ENCODE measurements at regions not wholly inside any gene's neighbourhood (a gene's known extent, or its start where the extent isn't known, plus 50 kb on each side); places are given as distances from the start of the nearest gene placed in this dataset.
"Not testable (repeated sequence)": the region's sequence is repeated elsewhere in the genome, so short reads cannot be mapped to it uniquely, and the experiment has no call there.

- DNase-seq, result no peak
These were observed 184.2 kb downstream of the DMAC1 start for GRCh38 chr9:7615344-7615743.

GRCh38 chr9:7613931-7614330 lies 185.6 kb downstream of the DMAC1 start:
- DNase-seq, result no peak

GRCh38 chr9:7608261-7608660 lies 191.3 kb downstream of the DMAC1 start:
- DNase-seq, result no peak

- no peak for DNase-seq
These were observed 192.2 kb downstream of the DMAC1 start for GRCh38 chr9:7607421-7607820.

GRCh38 chr9:7606591-7606990 lies 193.0 kb downstream of the DMAC1 start:
- DNase-seq, result no peak

- DNase-seq, result no peak
These were observed 197.8 kb downstream of the DMAC1 start for GRCh38 chr9:7601739-7602138.

GRCh38 chr9:7597716-7598115 lies 201.9 kb downstream of the DMAC1 start:
- DNase-seq, result no peak

GRCh38 chr9:7592321-7593316 lies 207.0 kb downstream of the DMAC1 start:
- DNase-seq, result no peak

- DNase-seq, result no peak
These were observed 208.1 kb downstream of the DMAC1 start for GRCh38 chr9:7591501-7591900.

GRCh38 chr9:7580568-7580967 lies 219.0 kb downstream of the DMAC1 start:
- DNase-seq, result no peak

- no peak for DNase-seq
These were observed 220.2 kb downstream of the DMAC1 start for GRCh38 chr9:7579351-7579750.

GRCh38 chr9:7578951-7579350 lies 220.6 kb downstream of the DMAC1 start:
- no peak for DNase-seq

GRCh38 chr9:7570107-7570720 lies 229.4 kb downstream of the DMAC1 start:
- DNase-seq, result peak; percentile 75

- no peak for DNase-seq
These were observed 231.9 kb downstream of the DMAC1 start for GRCh38 chr9:7567687-7568086.

GRCh38 chr9:7561527-7562080 lies 238.0 kb downstream of the DMAC1 start:
- no peak for DNase-seq

GRCh38 chr9:7560669-7561305 lies 238.8 kb downstream of the DMAC1 start:
- no peak for DNase-seq

- no peak for DNase-seq
These were observed 244.9 kb downstream of the DMAC1 start for GRCh38 chr9:7554699-7555098.

GRCh38 chr9:7552706-7553105 lies 246.9 kb downstream of the DMAC1 start:
- not testable (repeated sequence) for DNase-seq

- DNase-seq, result no peak
These were observed 250.3 kb downstream of the DMAC1 start for GRCh38 chr9:7549249-7549648.

- DNase-seq, result peak; percentile 68
These were observed 253.3 kb downstream of the DMAC1 start for GRCh38 chr9:7546261-7546660.

GRCh38 chr9:7545371-7546165 lies 254.0 kb downstream of the DMAC1 start:
- DNase-seq, result no peak

- DNase-seq, result no peak
These were observed 256.9 kb downstream of the DMAC1 start for GRCh38 chr9:7542693-7543092.

- DNase-seq, result no peak
These were observed 257.5 kb downstream of the DMAC1 start for GRCh38 chr9:7542126-7542525.

All from hematopoietic multipotent progenitor cell treated with erythropoietin and hydrocortisone succinate and interleukin-3 and kit ligand, for 8 days (in vitro differentiated cells).